SU-DHL-6 (cell line): ENCODE measurements at regions not wholly inside any gene's neighbourhood (a gene's known extent, or its start where the extent isn't known, plus 50 kb on each side); places are given as distances from the start of the nearest gene placed in this dataset.

ENCODE experiments used
- EZH2phosphoT487 ChIP-seq: fragments of 200-600 bp; sonication (generic), shearing (Covaris generic); conservative IDR thresholded peaks from 2 replicates; pipeline ENCODE4 v1.6.1; 2018; ENCODE audit warnings: mild to moderate bottlenecking, antibody characterized with exemption, low read length, moderate library complexity, mixed read lengths
- TF ChIP-seq, protein P1 (sequence below): fragments of 200-600 bp; sonication (generic); IDR thresholded peaks from one replicate; pipeline ENCODE4 v1.5.1; 2017; ENCODE audit warnings: antibody characterized with exemption, mild to moderate bottlenecking, low read length, moderate library complexity; ENCODE audit not compliant: insufficient read depth, poor library complexity, severe bottlenecking

DNA sequence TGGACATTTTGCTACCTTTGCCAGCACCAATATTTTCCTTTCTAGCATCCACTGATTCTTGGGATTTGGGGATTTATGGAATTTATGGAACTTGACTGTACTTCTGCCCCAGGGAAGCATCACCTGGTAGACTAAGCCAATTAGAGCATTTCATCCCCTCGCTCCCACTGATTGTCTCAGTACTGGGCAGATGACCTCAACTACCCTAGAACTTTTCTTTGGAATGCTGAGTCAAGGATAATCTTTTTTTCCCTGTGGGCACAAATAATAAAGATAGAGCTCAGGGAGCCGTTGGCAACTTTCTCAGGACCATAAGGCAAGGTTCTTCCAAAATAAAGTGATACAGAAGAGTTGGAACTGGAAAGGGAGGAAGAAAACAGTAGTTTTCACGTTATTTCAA, 438.4 kb downstream of the PLK2 start:
- no peak for TF ChIP-seq EZH2phosphoT487
- TF ChIP-seq, protein P1, sequence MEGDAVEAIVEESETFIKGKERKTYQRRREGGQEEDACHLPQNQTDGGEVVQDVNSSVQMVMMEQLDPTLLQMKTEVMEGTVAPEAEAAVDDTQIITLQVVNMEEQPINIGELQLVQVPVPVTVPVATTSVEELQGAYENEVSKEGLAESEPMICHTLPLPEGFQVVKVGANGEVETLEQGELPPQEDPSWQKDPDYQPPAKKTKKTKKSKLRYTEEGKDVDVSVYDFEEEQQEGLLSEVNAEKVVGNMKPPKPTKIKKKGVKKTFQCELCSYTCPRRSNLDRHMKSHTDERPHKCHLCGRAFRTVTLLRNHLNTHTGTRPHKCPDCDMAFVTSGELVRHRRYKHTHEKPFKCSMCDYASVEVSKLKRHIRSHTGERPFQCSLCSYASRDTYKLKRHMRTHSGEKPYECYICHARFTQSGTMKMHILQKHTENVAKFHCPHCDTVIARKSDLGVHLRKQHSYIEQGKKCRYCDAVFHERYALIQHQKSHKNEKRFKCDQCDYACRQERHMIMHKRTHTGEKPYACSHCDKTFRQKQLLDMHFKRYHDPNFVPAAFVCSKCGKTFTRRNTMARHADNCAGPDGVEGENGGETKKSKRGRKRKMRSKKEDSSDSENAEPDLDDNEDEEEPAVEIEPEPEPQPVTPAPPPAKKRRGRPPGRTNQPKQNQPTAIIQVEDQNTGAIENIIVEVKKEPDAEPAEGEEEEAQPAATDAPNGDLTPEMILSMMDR: no peak
